K562 (cell line): ENCODE measurements at regions not wholly inside any gene's neighbourhood (a gene's known extent, or its start where the extent isn't known, plus 50 kb on each side); places are given as distances from the start of the nearest gene placed in this dataset.

Experiments used
- BHLHE40 ChIP-seq: IDR thresholded peaks from 2 replicates; pipeline ENCODE4 v1.6.1; 2011; ENCODE audit warnings: low read length, improper control_type of control experiment
- CHD1 ChIP-seq: fragments of 200-600 bp; sonication (generic); IDR thresholded peaks from one replicate; pipeline ENCODE4 v1.6.1; 2012; ENCODE audit warnings: mild to moderate bottlenecking, moderate library complexity, low read length, inconsistent platforms
- CTCF ChIP-seq, 3 experiments: IDR thresholded peaks in 2 of 3; conservative IDR thresholded peaks in 1 of 3; 2 replicates each; pipeline ENCODE4 v1.5.1; 2011 to 2012; ENCODE audit warnings: low read length in 3 of 3, mild to moderate bottlenecking in 3 of 3, control low read depth in 2 of 3, improper control_type of control experiment in 1 of 3, inconsistent platforms in 1 of 3, low read depth in 1 of 3, mixed read lengths in 1 of 3, moderate library complexity in 1 of 3; ENCODE audit not compliant: insufficient read depth in 2 of 3
- EZH2 ChIP-seq: IDR thresholded peaks from 2 replicates; pipeline ENCODE4 v1.6.1; 2012; ENCODE audit warnings: low read depth, mild to moderate bottlenecking, inconsistent platforms, low read length, borderline replicate concordance
- FIP1L1 ChIP-seq: fragments of 200-400 bp; formaldehyde crosslinking; IDR thresholded peaks from 2 replicates; pipeline ENCODE4 v1.6.1; 2018; ENCODE audit warnings: mild to moderate bottlenecking, low read depth, low read length; ENCODE audit not compliant: poor library complexity, severe bottlenecking
- HDGF ChIP-seq: fragments of 450-650 bp; IDR thresholded peaks from 2 replicates; pipeline ENCODE4 v1.6.1; 2016
- MYC ChIP-seq, 2 experiments: fragments of 250-450 bp in 1 of 2; sonication (Bioruptor Pico) in 1 of 2; IDR thresholded peaks; 2 replicates each; pipeline versions ENCODE4 v1.5.1 to v1.6.1; 2012 to 2021; ENCODE audit warnings: low read depth in 2 of 2, borderline replicate concordance in 1 of 2, improper control_type of control experiment in 1 of 2, low read length in 1 of 2, mild to moderate bottlenecking in 1 of 2, moderate library complexity in 1 of 2
- NFYB ChIP-seq: IDR thresholded peaks from 2 replicates; pipeline ENCODE4 v1.6.1; 2011; ENCODE audit warnings: mild to moderate bottlenecking, moderate library complexity; ENCODE audit not compliant: insufficient read length; ENCODE audit errors: extremely low read depth
- POLR2AphosphoS2 ChIP-seq: IDR thresholded peaks from 2 replicates; pipeline ENCODE4 v1.6.1; 2012; ENCODE audit warnings: low read length, improper control_type of control experiment
- TCF7 ChIP-seq: sonication (generic); IDR thresholded peaks from 2 replicates; pipeline ENCODE4 v1.6.1; 2016; ENCODE audit warnings: antibody characterized with exemption, borderline replicate concordance
- ZFP30 ChIP-seq: fragments of 250-450 bp; sonication (Bioruptor Pico); IDR thresholded peaks from 2 replicates; pipeline ENCODE4 v1.8.0; 2022; ENCODE audit warnings: moderate library complexity, mild to moderate bottlenecking, inconsistent platforms, borderline replicate concordance
- ZNF384 ChIP-seq: IDR thresholded peaks from 2 replicates; pipeline ENCODE4 v1.6.1; 2012; ENCODE audit warnings: low read depth, low read length, improper control_type of control experiment

- TF ChIP-seq ZNF384 (no peak), BHLHE40 (no peak), MYC (IDR thresholded peaks at IDR 0.05; ENCODE audit: low read depth, low read length) (no peak), MYC (CRISPR knock-in tag; IDR thresholded peaks at IDR 0.05; ENCODE audit: borderline replicate concordance, low read depth) (no peak), EZH2 (no peak), CTCF (IDR thresholded peaks at IDR 0.05 in 2 of 3, conservative IDR thresholded peaks at IDR 0.05 in 1 of 3; ENCODE audit: insufficient read depth in 2 of 3, low read depth in 1 of 3, low read length in 3 of 3) (no peak), FIP1L1 (no peak), TCF7 (no peak), CHD1 (no peak), ZFP30 (CRISPR knock-in tag) (no peak), POLR2AphosphoS2 (no peak), NFYB (no peak), HDGF (no peak)
These were observed 324.3 kb upstream of the KIAA1217 start for GRCh38 chr10:23884670-23885069.
